AG04449 (cell line): ENCODE measurements at regions not wholly inside any gene's neighbourhood (a gene's known extent, or its start where the extent isn't known, plus 50 kb on each side); places are given as distances from the start of the nearest gene placed in this dataset.

Source experiments
- CTCF ChIA-PET: fragments of 350-600 bp; formaldehyde crosslinking; extraction: SDS; loops from one replicate; lab custom pipeline; 2021; ENCODE audit warnings: antibody characterized with exemption; lab: Yijun Ruan, JAX
- POLR2A ChIA-PET: fragments of 400-600, 350-600 bp; formaldehyde crosslinking; extraction: SDS; loops from one replicate; lab custom pipeline; 2020; ENCODE audit warnings: antibody characterized with exemption, inconsistent platforms; lab: Yijun Ruan, JAX
- DNase-seq: peaks from one replicate; pipeline ENCODE4 v3.0.0-alpha.2; 2010; ENCODE audit warnings: low read depth, low spot score
- H3K4me3 ChIP-seq: 2 replicates; pipeline ENCODE4 v1.5.1; 2011; ENCODE audit warnings: low read depth, mild to moderate bottlenecking, control low read depth, low read length
- CTCF ChIP-seq: IDR thresholded peaks from one replicate; pipeline ENCODE4 v1.5.1; 2011; ENCODE audit warnings: mild to moderate bottlenecking, moderate library complexity, low read length, control low read depth, inconsistent platforms; ENCODE audit not compliant: insufficient read depth; ENCODE audit errors: missing control alignments

- ChIA-PET CTCF (no interaction called here), POLR2A (no interaction called here)
- no peak overlapping the region for H3K4me3 ChIP-seq
- no peak for TF ChIP-seq CTCF
- DNase-seq = no peak
Observed at GRCh38 chr21:15283138-15283537, 218.3 kb upstream of the NRIP1 start.

GRCh38 chr21:15283789-15284188, 219.0 kb upstream of the NRIP1 start:
- no peak for TF ChIP-seq CTCF
- POLR2A ChIA-PET = no interaction called here
- DNase-seq = no peak
- no peak overlapping the region for H3K4me3 ChIP-seq
- CTCF ChIA-PET = no interaction called here

GRCh38 chr21:15285556-15285955, 220.8 kb upstream of the NRIP1 start:
- POLR2A ChIA-PET = no interaction called here
- no peak overlapping the region for H3K4me3 ChIP-seq
- CTCF ChIA-PET = no interaction called here
- TF ChIP-seq CTCF = no peak
- DNase-seq = no peak

- no peak overlapping the region for H3K4me3 ChIP-seq
- DNase-seq = no peak
- ChIA-PET CTCF (no interaction called here), POLR2A (no interaction called here)
- TF ChIP-seq CTCF = no peak
Observed at GRCh38 chr21:15289246-15289645, 224.4 kb upstream of the NRIP1 start.

GRCh38 chr21:15289896-15290841, 225.4 kb upstream of the NRIP1 start:
- DNase-seq = no peak
- ChIA-PET POLR2A (no interaction called here), CTCF (no interaction called here)
- TF ChIP-seq CTCF = no peak
- no peak overlapping the region for H3K4me3 ChIP-seq

GRCh38 chr21:15291621-15292266, 226.9 kb upstream of the NRIP1 start:
- ChIA-PET POLR2A (no interaction called here), CTCF (no interaction called here)
- no peak for DNase-seq

More at GRCh38 chr21:15291621-15292266, 226.9 kb upstream of the NRIP1 start:
- H3K4me3 ChIP-seq = no peak overlapping the region
- TF ChIP-seq CTCF = no peak
